Peyer's patch (tissue), 4 donors: ENCODE measurements at regions not wholly inside any gene's neighbourhood (a gene's known extent, or its start where the extent isn't known, plus 50 kb on each side); places are given as distances from the start of the nearest gene placed in this dataset.

Experiments used
- CTCF ChIP-seq, 6 experiments: fragments of 450-650 bp in 4 of 6; fragments of 200-600 bp in 2 of 6; sonication (generic) in 1 of 6; IDR thresholded peaks; one replicate each; pipeline ENCODE4 v1.5.1; 2017 to 2019; ENCODE audit warnings: antibody characterized with exemption in 6 of 6, mild to moderate bottlenecking in 3 of 6, moderate library complexity in 1 of 6
- POLR2A ChIP-seq, 2 donors: fragments of 450-650 bp; IDR thresholded peaks; one replicate each; pipeline ENCODE4 v1.5.1; 2017; ENCODE audit warnings: antibody characterized with exemption in 2 of 2, mild to moderate bottlenecking in 2 of 2, moderate library complexity in 2 of 2

GRCh38 chr2:4265936-4266335 lies 562.6 kb downstream of the DCDC2C start:
- TF ChIP-seq CTCF (IDR thresholded peaks at IDR 0.05) (no peak), POLR2A (IDR thresholded peaks at IDR 0.05) (no peak)
